Heart left ventricle (tissue), 13 donors: ENCODE measurements at regions not wholly inside any gene's neighbourhood (a gene's known extent, or its start where the extent isn't known, plus 50 kb on each side); places are given as distances from the start of the nearest gene placed in this dataset.

Experiments used
- POLR2A ChIP-seq, 2 donors: fragments of 450-650 bp; IDR thresholded peaks; one replicate each; pipeline ENCODE4 v1.6.1; 2017; ENCODE audit warnings: antibody characterized with exemption in 2 of 2, mild to moderate bottlenecking in 2 of 2, moderate library complexity in 2 of 2
- TF ChIP-seq, protein P1 (sequence below), 12 donors: fragments of 200-600 bp; sonication (generic) in 4 of 12; IDR thresholded peaks; one replicate each; pipeline versions ENCODE4 v1.5.0 to v1.8.0; 2018 to 2022; ENCODE audit warnings: antibody characterized with exemption in 12 of 12, mild to moderate bottlenecking in 5 of 12
- donor health status: ischemic (EF 13 %, LVEDD 7.1; RV severe dilation, severe dysfunction).
- donor health status: DM: no; HTN: yes; CAD: no.
- donor health status: DM: no; HTN: no; CAD: no.
- donor health status: ischemic (EF 25% LVEDD 6.9; RV normal size, moderate dysfunction).
- donor health status: ischemic (EF 25% LVEDD 5.7; RV mildly dilated, moderate dysfunction).
- donor health status: ischemic (EF 35%, LVEDD 5.7; RV mildly dilated, moderate dysfunction).
- donor health status: nonischemic (EF 11% LVEDD 7.7; RV severe dilation, severe dysfunction).
- donor health status: DM: yes; HTN: yes; CAD: no.
- donor health status: PGD.
- donor health status: ischemic (EF 29% LVEDD 5.4; RV normal size, mild dysfunction).
- donor health status: nonischemic (EF 23%, LVEDD 6.1; RV moderate dilation, normal function).

- TF ChIP-seq, protein P1, sequence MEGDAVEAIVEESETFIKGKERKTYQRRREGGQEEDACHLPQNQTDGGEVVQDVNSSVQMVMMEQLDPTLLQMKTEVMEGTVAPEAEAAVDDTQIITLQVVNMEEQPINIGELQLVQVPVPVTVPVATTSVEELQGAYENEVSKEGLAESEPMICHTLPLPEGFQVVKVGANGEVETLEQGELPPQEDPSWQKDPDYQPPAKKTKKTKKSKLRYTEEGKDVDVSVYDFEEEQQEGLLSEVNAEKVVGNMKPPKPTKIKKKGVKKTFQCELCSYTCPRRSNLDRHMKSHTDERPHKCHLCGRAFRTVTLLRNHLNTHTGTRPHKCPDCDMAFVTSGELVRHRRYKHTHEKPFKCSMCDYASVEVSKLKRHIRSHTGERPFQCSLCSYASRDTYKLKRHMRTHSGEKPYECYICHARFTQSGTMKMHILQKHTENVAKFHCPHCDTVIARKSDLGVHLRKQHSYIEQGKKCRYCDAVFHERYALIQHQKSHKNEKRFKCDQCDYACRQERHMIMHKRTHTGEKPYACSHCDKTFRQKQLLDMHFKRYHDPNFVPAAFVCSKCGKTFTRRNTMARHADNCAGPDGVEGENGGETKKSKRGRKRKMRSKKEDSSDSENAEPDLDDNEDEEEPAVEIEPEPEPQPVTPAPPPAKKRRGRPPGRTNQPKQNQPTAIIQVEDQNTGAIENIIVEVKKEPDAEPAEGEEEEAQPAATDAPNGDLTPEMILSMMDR (IDR thresholded peaks at IDR 0.05): no peak
- no peak for TF ChIP-seq POLR2A (IDR thresholded peaks at IDR 0.05)
Observed at GRCh38 chr7:15049157-15049556, 146.6 kb upstream of the DGKB start.
